ENCODE measurements at regions not wholly inside any gene's neighbourhood (a gene's known extent, or its start where the extent isn't known, plus 50 kb on each side); places are given as distances from the start of the nearest gene placed in this dataset.
A peak's percentile ranks its signal among the peaks of the same experiment; 100 is the strongest.
"Not testable (repeated sequence)": the region's sequence is repeated elsewhere in the genome, so short reads cannot be mapped to it uniquely, and the experiment has no call there.

DNA sequence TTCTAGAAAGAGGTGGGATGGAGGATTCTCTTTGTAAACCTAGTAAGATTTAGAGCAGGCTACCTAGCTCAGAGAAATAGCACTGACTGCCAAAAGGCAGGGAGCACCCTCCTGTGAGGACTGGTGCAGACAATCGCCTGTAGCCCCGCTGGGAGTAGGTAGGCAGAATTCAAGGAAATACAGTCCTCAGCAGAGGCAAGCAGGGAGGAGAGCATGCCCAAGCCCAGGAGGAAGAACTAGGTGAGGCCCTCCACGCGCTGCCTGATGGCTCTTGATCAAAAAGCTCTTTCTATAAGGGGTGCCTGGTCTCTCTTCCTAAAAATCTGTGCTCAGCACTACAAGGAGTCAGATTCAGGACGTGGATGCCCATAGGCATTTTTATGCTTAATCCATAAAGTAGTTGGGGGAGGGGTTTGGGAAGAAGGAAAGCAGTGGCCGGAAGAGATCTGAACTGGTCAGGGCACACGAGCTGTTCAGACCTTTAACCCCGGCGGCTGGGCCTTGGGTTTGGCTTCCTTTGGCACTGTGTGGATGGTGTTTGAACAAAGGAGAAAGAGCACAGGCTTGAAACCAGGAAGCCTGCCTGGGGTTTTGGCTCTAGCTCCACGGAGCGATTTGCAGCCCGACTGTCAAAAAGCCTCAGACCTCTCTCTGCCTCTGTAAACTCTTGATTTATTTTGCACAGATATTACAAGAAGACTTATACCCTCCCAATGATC, 320.6 kb downstream of the FOXO1 start:
- CTCF ChIA-PET = no interaction called here
- DNase-seq = no peak
- H3K4me1 Mint-ChIP-seq (ENCODE audit: low read depth) = peaks cover 1% of the 10 kb centered on the region

GRCh38 chr13:40346592-40346991, 319.8 kb downstream of the FOXO1 start:
- CTCF ChIA-PET = no interaction called here
- no peak overlapping the region for H3K27ac Mint-ChIP-seq
- no peaks in the 10 kb centered on the region for H3K36me3 Mint-ChIP-seq (ENCODE audit: low read depth)
- H3K9me3 Mint-ChIP-seq = no peaks in the 10 kb centered on the region
- H3K4me1 Mint-ChIP-seq (ENCODE audit: low read depth) = peaks cover 1% of the 10 kb centered on the region
- intact Hi-C loops (cut with micrococcal nuclease) = no loop called here
- H3K27me3 Mint-ChIP-seq (ENCODE audit: low read depth) = no peaks in the 10 kb centered on the region
- no peak for DNase-seq
- H3K4me3 Mint-ChIP-seq = no peak overlapping the region

More for the DNA sequence above, 320.6 kb downstream of the FOXO1 start:
- Mint-ChIP-seq H3K9me3 (no peaks in the 10 kb centered on the region), H3K27ac (no peak overlapping the region), H3K27me3 (ENCODE audit: low read depth) (no peaks in the 10 kb centered on the region), H3K36me3 (ENCODE audit: low read depth) (no peaks in the 10 kb centered on the region), H3K4me3 (no peak overlapping the region)
- intact Hi-C loops (cut with micrococcal nuclease) = no loop called here

GRCh38 chr13:40348096-40348679, 318.3 kb downstream of the FOXO1 start:
- Mint-ChIP-seq H3K27ac (no peak overlapping the region), H3K9me3 (no peaks in the 10 kb centered on the region), H3K4me1 (ENCODE audit: low read depth) (peaks cover 1% of the 10 kb centered on the region), H3K27me3 (ENCODE audit: low read depth) (no peaks in the 10 kb centered on the region), H3K36me3 (ENCODE audit: low read depth) (no peaks in the 10 kb centered on the region), H3K4me3 (no peak overlapping the region)
- no peak for DNase-seq
- intact Hi-C loops (cut with micrococcal nuclease) = no loop called here
- CTCF ChIA-PET = no interaction called here

DNA sequence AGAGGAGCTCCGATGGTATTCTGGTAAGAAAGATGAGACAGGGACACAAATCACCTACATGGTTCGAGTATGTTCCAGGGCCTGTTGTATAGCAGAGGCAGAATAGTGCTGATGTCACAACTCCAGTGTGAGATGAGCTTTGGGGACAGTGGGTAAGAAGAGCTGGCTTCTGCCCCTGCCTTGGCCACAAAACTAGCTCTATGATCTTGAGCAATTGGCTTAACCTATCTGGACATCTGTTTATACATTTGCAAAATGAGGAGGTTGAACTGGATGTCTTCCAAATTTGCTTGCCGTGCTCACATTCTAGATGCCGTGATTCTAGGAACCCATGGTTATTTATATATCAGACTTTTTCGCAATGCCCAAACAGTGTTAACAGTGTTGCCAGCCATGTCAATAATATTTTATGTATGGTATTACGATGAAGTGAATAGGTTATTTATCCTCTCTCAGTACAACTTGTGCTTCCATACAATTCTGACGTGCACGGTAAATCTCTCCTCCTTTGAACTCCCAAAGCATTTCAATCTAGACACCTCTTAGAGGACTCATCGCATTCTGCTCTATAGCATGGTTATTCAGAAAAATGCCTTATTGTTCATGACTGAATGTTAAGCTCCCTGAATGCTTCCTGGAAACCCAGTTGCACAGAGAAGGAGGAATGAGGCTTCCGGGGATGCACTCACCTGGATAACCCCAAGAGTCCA, 316.0 kb downstream of the FOXO1 start:
- H3K9me3 Mint-ChIP-seq = no peaks in the 10 kb centered on the region

DNA sequence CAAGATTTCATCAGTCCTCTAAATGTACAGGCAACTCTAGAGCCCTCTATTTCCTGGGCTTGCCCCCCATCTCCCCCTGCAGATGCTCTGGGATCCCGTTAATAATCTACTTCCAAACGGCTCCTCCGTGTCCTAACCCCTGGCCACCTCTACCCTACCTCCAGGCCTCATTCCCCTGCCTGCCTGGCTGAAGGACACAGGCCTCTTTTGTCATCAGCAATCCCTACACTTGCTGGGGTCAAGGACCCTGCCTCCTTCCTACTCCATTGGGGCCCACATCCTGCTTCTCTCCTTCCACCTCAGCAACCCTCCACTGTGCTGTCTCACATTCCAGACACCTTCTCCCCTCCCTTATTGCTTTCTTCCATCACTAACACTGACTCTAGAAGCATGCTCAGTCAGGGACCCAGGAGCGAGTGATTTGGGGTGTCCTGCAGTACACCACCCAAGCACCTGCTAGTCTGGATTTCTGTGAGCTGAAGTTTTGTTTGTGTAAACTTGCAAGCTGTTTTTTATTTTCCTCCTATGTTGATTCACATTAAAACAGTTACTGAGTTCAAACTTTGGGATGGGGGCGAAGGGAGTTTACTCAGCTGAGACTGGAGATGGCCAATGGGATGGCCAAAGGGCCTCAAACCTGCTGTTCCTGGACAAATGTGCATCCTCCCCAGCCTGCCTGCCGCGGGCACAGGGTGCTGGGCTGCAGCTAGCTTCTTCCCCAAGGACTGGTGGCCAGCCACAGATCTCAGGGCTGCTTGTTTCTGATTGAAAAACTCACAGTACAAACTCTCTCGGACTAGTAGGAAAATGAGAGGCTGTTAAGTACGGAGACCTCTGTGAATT, 314.7 kb downstream of the FOXO1 start:
- CTCF ChIA-PET = interaction anchor here (1.5 kb wide), 1 partner anchor 409 kb away, joined by 3 read pairs; no protein-coding TSS in a partner anchor
- Mint-ChIP-seq H3K27me3 (ENCODE audit: low read depth) (no peaks in the 10 kb centered on the region), H3K36me3 (ENCODE audit: low read depth) (no peaks in the 10 kb centered on the region), H3K4me1 (ENCODE audit: low read depth) (peaks cover 12% of the 10 kb centered on the region), H3K27ac (no peak overlapping the region), H3K4me3 (no peak overlapping the region), H3K9me3 (no peaks in the 10 kb centered on the region)
- DNase-seq = no peak
- intact Hi-C loops (cut with micrococcal nuclease) = no loop called here

More for the DNA sequence above, 316.0 kb downstream of the FOXO1 start:
- Mint-ChIP-seq H3K36me3 (ENCODE audit: low read depth) (no peaks in the 10 kb centered on the region), H3K27ac (no peak overlapping the region), H3K27me3 (ENCODE audit: low read depth) (no peaks in the 10 kb centered on the region), H3K4me1 (ENCODE audit: low read depth) (peaks cover 4% of the 10 kb centered on the region), H3K4me3 (no peak overlapping the region)
- CTCF ChIA-PET = no interaction called here
- intact Hi-C loops (cut with micrococcal nuclease) = no loop called here
- DNase-seq = no peak

DNA sequence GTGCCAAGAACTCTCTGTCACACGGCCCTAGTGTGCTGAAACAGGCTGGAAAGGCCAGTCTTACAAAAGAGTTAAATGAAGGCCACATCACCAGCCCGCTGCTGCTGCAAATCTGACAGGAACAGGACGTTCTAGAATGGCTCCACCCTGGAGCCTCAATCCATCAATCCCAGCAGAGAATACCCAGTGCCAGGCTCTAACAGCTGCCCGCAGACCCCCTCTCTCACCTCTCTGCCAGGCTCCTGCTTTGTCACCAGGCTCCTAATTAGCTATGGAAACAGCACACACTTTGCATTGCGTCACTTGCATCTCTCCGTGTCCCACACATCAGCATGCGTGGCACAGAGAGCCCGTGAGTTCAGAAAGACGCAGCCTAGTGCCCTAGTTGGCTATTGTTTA, 314.1 kb downstream of the FOXO1 start:
- intact Hi-C loops (cut with micrococcal nuclease) = no loop called here

DNA sequence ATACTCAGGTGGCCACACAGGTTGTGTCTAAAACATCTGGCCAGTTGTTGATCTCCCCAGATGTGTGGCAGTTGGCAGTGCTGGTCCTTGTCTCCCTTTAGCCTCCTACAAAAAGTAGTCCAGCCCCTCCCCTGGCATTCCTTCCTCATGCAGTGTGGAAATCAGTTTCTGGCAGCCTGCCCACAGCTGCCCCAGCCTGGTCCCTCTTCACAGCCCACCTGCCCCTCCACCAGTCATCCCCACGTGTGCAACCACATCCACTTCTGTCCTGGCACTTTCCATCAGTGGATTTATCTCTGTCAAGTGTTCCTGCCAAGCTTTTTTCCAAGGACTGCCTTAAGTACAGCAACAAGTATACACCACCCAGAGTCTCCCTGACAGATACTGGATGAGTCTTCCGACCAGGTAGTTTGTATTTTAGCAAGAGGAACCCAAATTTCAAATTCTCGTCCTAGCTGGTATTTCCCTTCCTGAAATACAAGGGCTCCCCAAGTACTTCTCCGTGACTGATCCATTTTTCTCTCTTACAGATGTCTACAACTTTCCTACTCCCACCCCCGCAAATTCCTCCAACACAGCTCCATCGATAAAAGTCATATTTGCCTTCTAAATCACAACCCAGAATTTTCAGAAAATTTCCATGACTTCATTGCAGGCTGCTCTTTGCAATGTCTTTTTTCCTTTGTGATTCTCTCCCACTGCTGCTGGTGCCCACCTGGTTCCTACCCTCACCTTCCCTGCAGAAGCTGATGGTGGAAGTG, 313.5 kb downstream of the FOXO1 start:
- H3K27ac Mint-ChIP-seq = no peak overlapping the region
- H3K27me3 Mint-ChIP-seq (ENCODE audit: low read depth) = no peaks in the 10 kb centered on the region
- H3K4me1 Mint-ChIP-seq (ENCODE audit: low read depth) = peaks cover 12% of the 10 kb centered on the region
- intact Hi-C loops (cut with micrococcal nuclease) = no loop called here
- no peaks in the 10 kb centered on the region for H3K36me3 Mint-ChIP-seq (ENCODE audit: low read depth)
- DNase-seq = no peak
- CTCF ChIA-PET = interaction anchor here (1.5 kb wide), 1 partner anchor 410 kb away, joined by 3 read pairs; no protein-coding TSS in a partner anchor
- no peaks in the 10 kb centered on the region for H3K9me3 Mint-ChIP-seq
- H3K4me3 Mint-ChIP-seq = no peak overlapping the region

More for the DNA sequence above, 314.1 kb downstream of the FOXO1 start:
- Mint-ChIP-seq H3K9me3 (no peaks in the 10 kb centered on the region), H3K27me3 (ENCODE audit: low read depth) (no peaks in the 10 kb centered on the region), H3K4me3 (no peak overlapping the region), H3K27ac (no peak overlapping the region), H3K36me3 (ENCODE audit: low read depth) (no peaks in the 10 kb centered on the region), H3K4me1 (ENCODE audit: low read depth) (peaks cover 12% of the 10 kb centered on the region)
- no peak for DNase-seq
- CTCF ChIA-PET = interaction anchor here (1.5 kb wide), 1 partner anchor 409 kb away, joined by 3 read pairs; no protein-coding TSS in a partner anchor

- no peak overlapping the region for H3K4me3 Mint-ChIP-seq
- intact Hi-C loops (cut with micrococcal nuclease) = no loop called here
Measured at GRCh38 chr13:40355126-40355724, 311.2 kb downstream of the FOXO1 start.

DNA sequence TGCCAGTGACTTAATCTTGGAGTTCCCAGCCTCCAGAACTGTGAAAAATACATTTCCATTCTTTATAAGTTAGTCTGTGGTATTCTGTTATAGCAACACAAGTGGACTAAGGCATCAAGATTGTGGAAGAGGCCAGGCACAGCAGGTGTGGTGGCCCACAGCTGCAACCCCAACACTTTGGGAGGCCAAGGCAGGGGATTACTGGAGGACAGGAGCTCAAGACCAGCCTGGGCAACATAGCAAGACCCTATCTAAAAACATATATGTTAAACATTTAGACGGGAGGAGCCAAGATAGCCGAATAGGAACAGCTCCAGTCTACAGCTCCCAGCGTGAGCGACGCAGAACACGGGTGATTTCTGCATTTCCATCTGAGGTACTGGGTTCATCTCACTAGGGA, 310.4 kb downstream of the FOXO1 start:
- CTCF ChIA-PET = no interaction called here
- no peak for DNase-seq
- Mint-ChIP-seq H3K9me3 (no peaks in the 10 kb centered on the region), H3K27ac (no peak overlapping the region), H3K36me3 (ENCODE audit: low read depth) (no peaks in the 10 kb centered on the region), H3K4me1 (ENCODE audit: low read depth) (peaks cover 12% of the 10 kb centered on the region), H3K27me3 (ENCODE audit: low read depth) (no peaks in the 10 kb centered on the region), H3K4me3 (no peak overlapping the region)
- intact Hi-C loops (cut with micrococcal nuclease) = no loop called here

More at GRCh38 chr13:40355126-40355724, 311.2 kb downstream of the FOXO1 start:
- Mint-ChIP-seq H3K4me1 (ENCODE audit: low read depth) (peaks cover 12% of the 10 kb centered on the region), H3K9me3 (no peaks in the 10 kb centered on the region), H3K36me3 (ENCODE audit: low read depth) (no peaks in the 10 kb centered on the region), H3K27me3 (ENCODE audit: low read depth) (no peaks in the 10 kb centered on the region), H3K27ac (no peak overlapping the region)
- peak; percentile 52 for DNase-seq
- CTCF ChIA-PET = no interaction called here

DNA sequence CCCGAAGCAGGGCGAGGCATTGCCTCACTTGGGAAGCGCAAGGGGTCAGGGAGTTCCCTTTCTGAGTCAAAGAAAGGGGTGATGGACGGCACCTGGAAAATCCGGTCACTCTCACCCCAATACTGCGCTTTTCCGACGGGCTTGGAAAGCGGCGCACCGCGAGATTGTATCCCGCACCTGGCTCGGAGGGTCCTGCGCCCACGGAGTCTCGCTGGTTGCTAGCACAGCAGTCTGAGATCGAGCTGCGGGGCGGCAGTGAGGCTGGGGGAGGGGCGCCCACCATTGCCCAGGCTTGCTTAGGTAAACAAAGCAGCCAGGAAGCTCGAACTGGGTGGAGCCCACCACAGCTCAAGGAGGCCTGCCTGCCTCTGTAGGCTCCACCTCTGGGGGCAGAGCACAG, 310.0 kb downstream of the FOXO1 start:
- H3K27ac Mint-ChIP-seq; H3K36me3 Mint-ChIP-seq (ENCODE audit: low read depth); CTCF ChIA-PET; DNase-seq; H3K27me3 Mint-ChIP-seq (ENCODE audit: low read depth); H3K4me3 Mint-ChIP-seq; intact Hi-C loops (cut with micrococcal nuclease); H3K9me3 Mint-ChIP-seq: not testable (repeated sequence)
- H3K4me1 Mint-ChIP-seq (ENCODE audit: low read depth) = peaks cover 12% of the 10 kb centered on the region

DNA sequence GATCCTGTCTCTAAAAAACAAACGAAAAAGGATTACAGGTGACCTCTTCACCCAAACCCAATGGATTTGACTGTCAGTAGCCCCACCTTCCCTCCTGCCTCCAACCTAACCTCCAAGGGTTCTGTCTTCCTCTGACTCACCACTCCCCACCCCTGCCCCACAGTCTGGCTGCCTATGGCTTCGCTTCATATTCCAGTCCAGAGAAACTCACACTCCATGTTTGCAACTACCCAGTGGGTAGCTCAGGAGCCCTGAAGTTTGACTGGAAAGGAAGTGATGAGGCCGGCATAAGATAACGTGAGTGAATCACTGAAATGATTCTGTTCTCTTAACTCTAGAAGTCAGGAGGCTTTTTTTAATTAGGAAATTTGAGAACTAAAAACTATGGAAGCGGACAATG, 303.9 kb downstream of the FOXO1 start:
- H3K36me3 Mint-ChIP-seq (ENCODE audit: low read depth) = peaks cover 2% of the 10 kb centered on the region
- no peak for DNase-seq
- no peaks in the 10 kb centered on the region for H3K9me3 Mint-ChIP-seq
- H3K27me3 Mint-ChIP-seq (ENCODE audit: low read depth) = no peaks in the 10 kb centered on the region
- H3K4me3 Mint-ChIP-seq = no peak overlapping the region
- intact Hi-C loops (cut with micrococcal nuclease) = no loop called here
- no peak overlapping the region for H3K27ac Mint-ChIP-seq
- H3K4me1 Mint-ChIP-seq (ENCODE audit: low read depth) = peaks cover 25% of the 10 kb centered on the region
- CTCF ChIA-PET = interaction anchor here (0.6 to 0.9 kb wide), 4 partner anchors 13 to 445 kb away, joined by 3 to 4 read pairs (median 3); no protein-coding TSS in a partner anchor
